OCI-LY7 (cell line): ENCODE measurements at regions not wholly inside any gene's neighbourhood (a gene's known extent, or its start where the extent isn't known, plus 50 kb on each side); places are given as distances from the start of the nearest gene placed in this dataset.
"Not testable (repeated sequence)": the region's sequence is repeated elsewhere in the genome, so short reads cannot be mapped to it uniquely, and the experiment has no call there.

ENCODE experiments used
- BruUV-seq: library from RNA; stranded (reverse); fragments of 400-500 nt; replicated peaks from 2 replicates; lab custom pipeline; 2021; lab: Mats Ljungman, UMichigan
- CTCF ChIA-PET: fragments of 300-600 bp; sonication (Branson Sonifier 250); formaldehyde crosslinking; loops from one replicate; lab custom pipeline; 2022; ENCODE audit warnings: antibody characterized with exemption; ENCODE audit not compliant: unreplicated experiment; lab: Charles Lee
- POLR2A ChIA-PET: fragments of 300-600 bp; sonication (Branson Sonifier 250); formaldehyde crosslinking; loops from one replicate; lab custom pipeline; 2022; ENCODE audit warnings: antibody characterized with exemption; lab: Charles Lee
- DNase-seq: peaks from one replicate; pipeline ENCODE4 v3.0.0-alpha.2; 2015; ENCODE audit warnings: low spot score
- H2AFZ ChIP-seq: fragments of 200-600 bp; sonication (generic), shearing (Covaris generic); 2 replicates; pipeline ENCODE4 v1.6.1; 2014; ENCODE audit warnings: mild to moderate bottlenecking, antibody characterized with exemption, low read length, moderate library complexity
- H3K27ac ChIP-seq: fragments of 200-600 bp; sonication (generic); 2 replicates; pipeline ENCODE4 v1.5.1; 2014; ENCODE audit warnings: mixed run types, low read depth, mild to moderate bottlenecking, moderate library complexity, low read length, inconsistent platforms; ENCODE audit not compliant: poor library complexity, severe bottlenecking
- H3K36me3 ChIP-seq: fragments of 200-600 bp; sonication (generic); 2 replicates; pipeline ENCODE4 v1.6.1; 2014; ENCODE audit warnings: mild to moderate bottlenecking, antibody characterized with exemption, low read length, moderate library complexity, mixed read lengths; ENCODE audit not compliant: insufficient read depth
- H3K4me1 ChIP-seq: fragments of 200-600 bp; sonication (generic); 2 replicates; pipeline ENCODE4 v1.5.1; 2014; ENCODE audit warnings: mild to moderate bottlenecking, low read length; ENCODE audit not compliant: insufficient read depth, poor library complexity, severe bottlenecking
- H3K4me2 ChIP-seq: fragments of 200-600 bp; sonication (generic); 2 replicates; pipeline ENCODE4 v1.6.1; 2014; ENCODE audit warnings: mild to moderate bottlenecking, low read length
- H3K4me3 ChIP-seq: fragments of 200-600 bp; sonication (generic); 2 replicates; pipeline ENCODE4 v1.5.1; 2014; ENCODE audit warnings: mild to moderate bottlenecking, low read depth, low read length; ENCODE audit not compliant: poor library complexity, severe bottlenecking
- H3K79me2 ChIP-seq: fragments of 200-600 bp; sonication (generic); 2 replicates; pipeline ENCODE4 v1.6.1; 2016; ENCODE audit warnings: low read depth, mild to moderate bottlenecking, low read length, moderate library complexity, mixed read lengths; ENCODE audit not compliant: insufficient read depth
- H3K9me2 ChIP-seq: fragments of 200-600 bp; sonication (generic); 2 replicates; pipeline ENCODE4 v1.6.1; 2016; ENCODE audit warnings: mild to moderate bottlenecking, low read length, mixed read lengths; ENCODE audit not compliant: insufficient read depth
- H3K9me3 ChIP-seq: fragments of 200-600 bp; sonication (generic); 2 replicates; pipeline ENCODE4 v1.6.1; 2014; ENCODE audit warnings: mild to moderate bottlenecking, mixed run types, low read length, mixed read lengths
- H4K20me1 ChIP-seq: fragments of 200-600 bp; sonication (generic); 2 replicates; pipeline ENCODE4 v1.6.1; 2014; ENCODE audit warnings: mild to moderate bottlenecking, antibody characterized with exemption, low read length, moderate library complexity, mixed read lengths; ENCODE audit not compliant: insufficient read depth
- EZH2phosphoT487 ChIP-seq: fragments of 200-600 bp; sonication (generic); IDR thresholded peaks from 2 replicates; pipeline ENCODE4 v1.6.1; 2018; ENCODE audit warnings: low read depth, borderline replicate concordance, mild to moderate bottlenecking, mixed run types, antibody characterized with exemption, low read length, moderate library complexity, mixed read lengths
- intact Hi-C: fragments of 100-400 bp; cut with micrococcal nuclease; formaldehyde crosslinking; loops from one replicate; pipeline ENCODE4 v1.10.0; 2022; ENCODE audit not compliant: unreplicated experiment
- TF ChIP-seq, protein P1 (sequence below): fragments of 200-600 bp; sonication (generic); conservative IDR thresholded peaks from 2 replicates; pipeline ENCODE4 v1.5.1; 2014; ENCODE audit warnings: mild to moderate bottlenecking, antibody characterized with exemption, low read length, moderate library complexity, mixed read lengths

- H3K4me3 ChIP-seq, result no peak overlapping the region
- ChIA-PET POLR2A (interaction anchor here (0.6 kb wide), 2 partner anchors 60 to 311 kb away, joined by 3 read pairs; no protein-coding TSS in a partner anchor), CTCF (no interaction called here)
- H3K9me2 ChIP-seq, result no peaks in the 10 kb centered on the region
- no peak overlapping the region for H3K27ac ChIP-seq
- no peak overlapping the region for H3K4me2 ChIP-seq
- no peak overlapping the region for H2AFZ ChIP-seq
- H3K9me3 ChIP-seq, result peaks cover 28% of the 10 kb centered on the region
- H3K79me2 ChIP-seq, result no peaks in the 10 kb centered on the region
- H3K4me1 ChIP-seq, result peaks cover 4% of the 10 kb centered on the region
- no peaks in the 10 kb centered on the region for H3K36me3 ChIP-seq
- intact Hi-C loops, result no loop called here
- no peak for DNase-seq
- no peaks in the 10 kb centered on the region for H4K20me1 ChIP-seq
- TF ChIP-seq EZH2phosphoT487, result no peak
- TF ChIP-seq, protein P1, sequence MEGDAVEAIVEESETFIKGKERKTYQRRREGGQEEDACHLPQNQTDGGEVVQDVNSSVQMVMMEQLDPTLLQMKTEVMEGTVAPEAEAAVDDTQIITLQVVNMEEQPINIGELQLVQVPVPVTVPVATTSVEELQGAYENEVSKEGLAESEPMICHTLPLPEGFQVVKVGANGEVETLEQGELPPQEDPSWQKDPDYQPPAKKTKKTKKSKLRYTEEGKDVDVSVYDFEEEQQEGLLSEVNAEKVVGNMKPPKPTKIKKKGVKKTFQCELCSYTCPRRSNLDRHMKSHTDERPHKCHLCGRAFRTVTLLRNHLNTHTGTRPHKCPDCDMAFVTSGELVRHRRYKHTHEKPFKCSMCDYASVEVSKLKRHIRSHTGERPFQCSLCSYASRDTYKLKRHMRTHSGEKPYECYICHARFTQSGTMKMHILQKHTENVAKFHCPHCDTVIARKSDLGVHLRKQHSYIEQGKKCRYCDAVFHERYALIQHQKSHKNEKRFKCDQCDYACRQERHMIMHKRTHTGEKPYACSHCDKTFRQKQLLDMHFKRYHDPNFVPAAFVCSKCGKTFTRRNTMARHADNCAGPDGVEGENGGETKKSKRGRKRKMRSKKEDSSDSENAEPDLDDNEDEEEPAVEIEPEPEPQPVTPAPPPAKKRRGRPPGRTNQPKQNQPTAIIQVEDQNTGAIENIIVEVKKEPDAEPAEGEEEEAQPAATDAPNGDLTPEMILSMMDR, result no peak
- BruUV-seq, result no TSS peak
Measured at GRCh38 chr1:4253935-4254334, 353.9 kb upstream of the C1orf174 start.

GRCh38 chr1:4256351-4256750 lies 356.3 kb upstream of the C1orf174 start:
- no peaks in the 10 kb centered on the region for H3K79me2 ChIP-seq
- no peaks in the 10 kb centered on the region for H3K4me1 ChIP-seq
- no peak for TF ChIP-seq EZH2phosphoT487
- TF ChIP-seq, protein P1, result no peak
- no TSS peak for BruUV-seq
- POLR2A ChIA-PET, result no interaction called here
- H3K27ac ChIP-seq, result no peak overlapping the region
- H3K36me3 ChIP-seq, result no peaks in the 10 kb centered on the region
- H3K4me3 ChIP-seq, result no peak overlapping the region
- CTCF ChIA-PET, result no interaction called here
- no peaks in the 10 kb centered on the region for H3K9me2 ChIP-seq
- no peak for DNase-seq
- H2AFZ ChIP-seq, result no peak overlapping the region
- peaks cover 33% of the 10 kb centered on the region for H3K9me3 ChIP-seq
- no peaks in the 10 kb centered on the region for H4K20me1 ChIP-seq
- H3K4me2 ChIP-seq, result no peak overlapping the region
- intact Hi-C loops, result no loop called here

DNA sequence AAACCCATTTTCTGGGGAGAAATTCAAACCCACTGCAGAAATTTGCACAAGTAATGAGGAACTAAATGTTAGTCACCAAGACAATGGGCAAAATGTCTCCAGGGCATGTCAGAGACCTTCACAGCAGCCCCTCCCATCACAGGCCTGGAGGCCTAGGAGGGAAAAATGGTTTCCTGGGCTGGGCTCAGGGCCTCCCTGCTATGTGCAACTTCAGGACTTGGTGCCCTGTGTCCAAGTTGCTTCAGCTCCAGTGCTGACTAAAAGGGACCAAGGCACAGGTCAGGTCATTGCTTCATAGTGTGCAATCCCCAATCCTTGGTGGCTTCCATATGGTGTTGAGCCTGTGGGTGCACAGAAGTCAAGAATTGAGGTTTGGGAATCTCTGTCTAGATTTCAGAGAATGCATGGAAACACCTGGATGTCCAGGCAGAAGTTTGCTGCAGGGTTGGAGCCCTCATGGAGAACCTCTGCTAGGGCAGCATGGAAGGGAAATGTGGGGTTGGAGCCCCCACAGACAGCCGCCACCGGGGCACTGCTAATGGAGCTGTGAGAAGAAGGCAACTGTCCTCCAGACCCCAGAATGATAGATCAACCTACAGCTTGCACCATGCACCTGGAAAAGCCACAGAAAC lies 358.2 kb upstream of the C1orf174 start:
- H3K27ac ChIP-seq, H4K20me1 ChIP-seq, H2AFZ ChIP-seq, H3K4me2 ChIP-seq, intact Hi-C loops, H3K9me2 ChIP-seq, BruUV-seq, H3K79me2 ChIP-seq, H3K4me1 ChIP-seq, H3K4me3 ChIP-seq, DNase-seq, POLR2A ChIA-PET, CTCF ChIA-PET, H3K36me3 ChIP-seq: not testable (repeated sequence)
- H3K9me3 ChIP-seq, result peaks cover 37% of the 10 kb centered on the region
